Stimulated activated CD8-positive, alpha-beta memory T cell treated with anti-CD3 and anti-CD28 coated beads, Interleukin-2, amount 100 ng/mL, for 48 hours (primary cell): ENCODE measurements at regions not wholly inside any gene's neighbourhood (a gene's known extent, or its start where the extent isn't known, plus 50 kb on each side); places are given as distances from the start of the nearest gene placed in this dataset.
"Not testable (repeated sequence)": the region's sequence is repeated elsewhere in the genome, so short reads cannot be mapped to it uniquely, and the experiment has no call there.

Experiments
- DNase-seq, 2 donors: peaks; one replicate each; pipeline ENCODE4 v3.0.0-alpha.2; 2020; ENCODE audit warnings: low read depth in 2 of 2

GRCh38 chr2:90052113-90052631, 1360.7 kb downstream of the RPIA start:
- not testable (repeated sequence) for DNase-seq

- DNase-seq: no peak
Observed at GRCh38 chr2:90069290-90069894, 1377.9 kb downstream of the RPIA start.

- no peak for DNase-seq
Observed at GRCh38 chr2:90076311-90076710, 1384.8 kb downstream of the RPIA start.

- DNase-seq: no peak
Observed at GRCh38 chr2:90077948-90078347, 1386.5 kb downstream of the RPIA start.

- DNase-seq: no peak
Observed at GRCh38 chr2:90079374-90079773, 1387.9 kb downstream of the RPIA start.

GRCh38 chr2:90087792-90088191, 1396.3 kb downstream of the RPIA start:
- DNase-seq: not testable (repeated sequence)

GRCh38 chr2:90093571-90094270, 1402.2 kb downstream of the RPIA start:
- DNase-seq: not testable (repeated sequence)

GRCh38 chr2:90097617-90098016, 1406.1 kb downstream of the RPIA start:
- not testable (repeated sequence) for DNase-seq

GRCh38 chr2:90105142-90105541, 1413.7 kb downstream of the RPIA start:
- DNase-seq: not testable (repeated sequence)

- not testable (repeated sequence) for DNase-seq
Observed at GRCh38 chr2:90123409-90123808, 1431.9 kb downstream of the RPIA start.

GRCh38 chr2:90139046-90139445, 1447.6 kb downstream of the RPIA start:
- DNase-seq: not testable (repeated sequence)

GRCh38 chr2:90141558-90141957, 1450.1 kb downstream of the RPIA start:
- DNase-seq: not testable (repeated sequence)

- not testable (repeated sequence) for DNase-seq
Observed at GRCh38 chr2:90151805-90152204, 1460.3 kb downstream of the RPIA start.

- not testable (repeated sequence) for DNase-seq
Observed at GRCh38 chr2:90170978-90171377, 1479.5 kb downstream of the RPIA start.

- not testable (repeated sequence) for DNase-seq
Observed at GRCh38 chr2:90173081-90173480, 1481.6 kb downstream of the RPIA start.

GRCh38 chr2:90179591-90179990, 1488.1 kb downstream of the RPIA start:
- DNase-seq: not testable (repeated sequence)

- no peak for DNase-seq
Observed at GRCh38 chr2:90207454-90208058, 1516.1 kb downstream of the RPIA start.

GRCh38 chr2:90209009-90209408, 1517.5 kb downstream of the RPIA start:
- no peak for DNase-seq

GRCh38 chr2:90209806-90210205, 1518.3 kb downstream of the RPIA start:
- no peak for DNase-seq

- DNase-seq: not testable (repeated sequence)
Observed at GRCh38 chr2:90215880-90216279, 1524.4 kb downstream of the RPIA start.

- not testable (repeated sequence) for DNase-seq
Observed at GRCh38 chr2:90216801-90217200, 1525.3 kb downstream of the RPIA start.

GRCh38 chr2:90218534-90218933, 1527.1 kb downstream of the RPIA start:
- DNase-seq: not testable (repeated sequence)
